ENCODE measurements at regions not wholly inside any gene's neighbourhood (a gene's known extent, or its start where the extent isn't known, plus 50 kb on each side); places are given as distances from the start of the nearest gene placed in this dataset.

DNA sequence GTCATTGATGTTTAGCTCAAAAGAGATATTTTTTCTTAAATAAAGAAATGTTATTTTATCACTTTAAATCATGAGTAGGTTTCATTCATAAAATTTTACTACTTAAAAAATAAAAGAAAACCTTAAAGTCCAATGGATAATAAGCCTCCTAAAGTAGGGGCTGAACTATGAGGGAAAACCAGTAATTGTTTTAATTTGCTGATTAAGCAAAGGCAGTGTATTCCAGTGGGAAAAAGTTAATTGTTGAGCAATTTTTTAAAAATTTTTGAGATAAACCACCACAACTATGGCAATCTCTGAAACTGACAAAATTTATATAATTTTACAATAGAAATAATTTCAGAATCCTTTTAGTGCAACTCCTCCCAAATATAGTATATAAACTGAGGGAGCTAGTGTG lies 195.0 kb downstream of the FBXO4 start:
- ATAC-seq = no peak

DNA sequence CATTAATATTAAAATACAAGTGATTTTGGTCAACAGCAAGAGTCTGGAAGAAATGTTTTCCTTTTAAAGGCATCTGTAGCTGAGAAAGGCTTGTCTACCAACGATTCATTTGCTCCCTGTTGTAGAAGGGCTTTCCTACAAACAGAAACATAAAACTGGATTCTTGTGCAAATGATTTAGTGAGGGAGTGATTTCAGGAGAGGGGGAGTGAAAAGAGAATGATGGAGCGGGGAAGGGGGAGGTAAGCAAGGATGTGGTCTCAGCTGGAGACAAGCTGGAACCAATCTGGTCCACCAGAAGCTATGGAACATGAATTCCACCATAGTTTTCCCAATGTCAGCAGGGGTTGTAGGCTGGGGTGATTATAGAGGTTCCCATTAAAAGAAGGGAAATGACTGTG lies 196.3 kb downstream of the FBXO4 start:
- TF ChIP-seq GLIS3 (CRISPR knock-in tag; IDR thresholded peaks at IDR 0.05) (no peak), PPARA (CRISPR knock-in tag; IDR thresholded peaks at IDR 0.05; ENCODE audit: borderline replicate concordance) (no peak), ISL1 (CRISPR knock-in tag; IDR thresholded peaks at IDR 0.05) (no peak), BACH2 (CRISPR knock-in tag; IDR thresholded peaks at IDR 0.05; ENCODE audit: borderline replicate concordance) (no peak), ZC3H10 (CRISPR knock-in tag; IDR thresholded peaks at IDR 0.05) (no peak), ZNF70 (CRISPR knock-in tag; IDR thresholded peaks at IDR 0.05) (no peak), ARNTL (CRISPR knock-in tag; IDR thresholded peaks at IDR 0.05; ENCODE audit: borderline replicate concordance, low read depth) (no peak), CSDC2 (CRISPR knock-in tag; IDR thresholded peaks at IDR 0.05) (no peak), ZFP3 (CRISPR knock-in tag; IDR thresholded peaks at IDR 0.05) (no peak), ESRRG (CRISPR knock-in tag; IDR thresholded peaks at IDR 0.05) (no peak), ZFP30 (CRISPR knock-in tag; IDR thresholded peaks at IDR 0.05) (no peak), RARB (CRISPR knock-in tag; IDR thresholded peaks at IDR 0.05) (no peak)
- TF ChIP-seq, protein P1, sequence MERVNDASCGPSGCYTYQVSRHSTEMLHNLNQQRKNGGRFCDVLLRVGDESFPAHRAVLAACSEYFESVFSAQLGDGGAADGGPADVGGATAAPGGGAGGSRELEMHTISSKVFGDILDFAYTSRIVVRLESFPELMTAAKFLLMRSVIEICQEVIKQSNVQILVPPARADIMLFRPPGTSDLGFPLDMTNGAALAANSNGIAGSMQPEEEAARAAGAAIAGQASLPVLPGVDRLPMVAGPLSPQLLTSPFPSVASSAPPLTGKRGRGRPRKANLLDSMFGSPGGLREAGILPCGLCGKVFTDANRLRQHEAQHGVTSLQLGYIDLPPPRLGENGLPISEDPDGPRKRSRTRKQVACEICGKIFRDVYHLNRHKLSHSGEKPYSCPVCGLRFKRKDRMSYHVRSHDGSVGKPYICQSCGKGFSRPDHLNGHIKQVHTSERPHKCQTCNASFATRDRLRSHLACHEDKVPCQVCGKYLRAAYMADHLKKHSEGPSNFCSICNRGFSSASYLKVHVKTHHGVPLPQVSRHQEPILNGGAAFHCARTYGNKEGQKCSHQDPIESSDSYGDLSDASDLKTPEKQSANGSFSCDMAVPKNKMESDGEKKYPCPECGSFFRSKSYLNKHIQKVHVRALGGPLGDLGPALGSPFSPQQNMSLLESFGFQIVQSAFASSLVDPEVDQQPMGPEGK (CRISPR knock-in tag; IDR thresholded peaks at IDR 0.05; ENCODE audit: borderline replicate concordance) = no peak
- TF ChIP-seq, protein P2, sequence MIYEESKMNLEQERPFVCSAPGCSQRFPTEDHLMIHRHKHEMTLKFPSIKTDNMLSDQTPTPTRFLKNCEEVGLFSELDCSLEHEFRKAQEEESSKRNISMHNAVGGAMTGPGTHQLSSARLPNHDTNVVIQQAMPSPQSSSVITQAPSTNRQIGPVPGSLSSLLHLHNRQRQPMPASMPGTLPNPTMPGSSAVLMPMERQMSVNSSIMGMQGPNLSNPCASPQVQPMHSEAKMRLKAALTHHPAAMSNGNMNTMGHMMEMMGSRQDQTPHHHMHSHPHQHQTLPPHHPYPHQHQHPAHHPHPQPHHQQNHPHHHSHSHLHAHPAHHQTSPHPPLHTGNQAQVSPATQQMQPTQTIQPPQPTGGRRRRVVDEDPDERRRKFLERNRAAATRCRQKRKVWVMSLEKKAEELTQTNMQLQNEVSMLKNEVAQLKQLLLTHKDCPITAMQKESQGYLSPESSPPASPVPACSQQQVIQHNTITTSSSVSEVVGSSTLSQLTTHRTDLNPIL (CRISPR knock-in tag; IDR thresholded peaks at IDR 0.05; ENCODE audit: low read depth) = no peak
- TF ChIP-seq, protein P3, sequence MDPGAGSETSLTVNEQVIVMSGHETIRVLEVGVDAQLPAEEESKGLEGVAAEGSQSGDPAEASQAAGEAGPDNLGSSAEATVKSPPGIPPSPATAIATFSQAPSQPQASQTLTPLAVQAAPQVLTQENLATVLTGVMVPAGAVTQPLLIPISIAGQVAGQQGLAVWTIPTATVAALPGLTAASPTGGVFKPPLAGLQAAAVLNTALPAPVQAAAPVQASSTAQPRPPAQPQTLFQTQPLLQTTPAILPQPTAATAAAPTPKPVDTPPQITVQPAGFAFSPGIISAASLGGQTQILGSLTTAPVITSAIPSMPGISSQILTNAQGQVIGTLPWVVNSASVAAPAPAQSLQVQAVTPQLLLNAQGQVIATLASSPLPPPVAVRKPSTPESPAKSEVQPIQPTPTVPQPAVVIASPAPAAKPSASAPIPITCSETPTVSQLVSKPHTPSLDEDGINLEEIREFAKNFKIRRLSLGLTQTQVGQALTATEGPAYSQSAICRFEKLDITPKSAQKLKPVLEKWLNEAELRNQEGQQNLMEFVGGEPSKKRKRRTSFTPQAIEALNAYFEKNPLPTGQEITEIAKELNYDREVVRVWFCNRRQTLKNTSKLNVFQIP (CRISPR knock-in tag; IDR thresholded peaks at IDR 0.05; ENCODE audit: borderline replicate concordance, low read depth) = no peak
- ATAC-seq = no peak

More for the DNA sequence above, 195.0 kb downstream of the FBXO4 start:
- no peak for TF ChIP-seq ZNF70 (CRISPR knock-in tag; IDR thresholded peaks at IDR 0.05)
- TF ChIP-seq RARB (CRISPR knock-in tag; IDR thresholded peaks at IDR 0.05) = no peak
- TF ChIP-seq, protein P2 (CRISPR knock-in tag; IDR thresholded peaks at IDR 0.05; ENCODE audit: low read depth) = no peak
- TF ChIP-seq ZNF565 (CRISPR knock-in tag; conservative IDR thresholded peaks at IDR 0.05; ENCODE audit: low read depth) = no peak
- no peak for TF ChIP-seq ZFP30 (CRISPR knock-in tag; IDR thresholded peaks at IDR 0.05)
- no peak for TF ChIP-seq GLIS3 (CRISPR knock-in tag; IDR thresholded peaks at IDR 0.05)
- TF ChIP-seq, protein P4, sequence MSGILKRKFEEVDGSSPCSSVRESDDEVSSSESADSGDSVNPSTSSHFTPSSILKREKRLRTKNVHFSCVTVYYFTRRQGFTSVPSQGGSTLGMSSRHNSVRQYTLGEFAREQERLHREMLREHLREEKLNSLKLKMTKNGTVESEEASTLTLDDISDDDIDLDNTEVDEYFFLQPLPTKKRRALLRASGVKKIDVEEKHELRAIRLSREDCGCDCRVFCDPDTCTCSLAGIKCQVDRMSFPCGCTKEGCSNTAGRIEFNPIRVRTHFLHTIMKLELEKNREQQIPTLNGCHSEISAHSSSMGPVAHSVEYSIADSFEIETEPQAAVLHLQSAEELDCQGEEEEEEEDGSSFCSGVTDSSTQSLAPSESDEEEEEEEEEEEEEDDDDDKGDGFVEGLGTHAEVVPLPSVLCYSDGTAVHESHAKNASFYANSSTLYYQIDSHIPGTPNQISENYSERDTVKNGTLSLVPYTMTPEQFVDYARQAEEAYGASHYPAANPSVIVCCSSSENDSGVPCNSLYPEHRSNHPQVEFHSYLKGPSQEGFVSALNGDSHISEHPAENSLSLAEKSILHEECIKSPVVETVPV (CRISPR knock-in tag; IDR thresholded peaks at IDR 0.05) = no peak
- no peak for TF ChIP-seq BACH2 (CRISPR knock-in tag; IDR thresholded peaks at IDR 0.05; ENCODE audit: borderline replicate concordance)
- TF ChIP-seq ISL1 (CRISPR knock-in tag; IDR thresholded peaks at IDR 0.05) = no peak

DNA sequence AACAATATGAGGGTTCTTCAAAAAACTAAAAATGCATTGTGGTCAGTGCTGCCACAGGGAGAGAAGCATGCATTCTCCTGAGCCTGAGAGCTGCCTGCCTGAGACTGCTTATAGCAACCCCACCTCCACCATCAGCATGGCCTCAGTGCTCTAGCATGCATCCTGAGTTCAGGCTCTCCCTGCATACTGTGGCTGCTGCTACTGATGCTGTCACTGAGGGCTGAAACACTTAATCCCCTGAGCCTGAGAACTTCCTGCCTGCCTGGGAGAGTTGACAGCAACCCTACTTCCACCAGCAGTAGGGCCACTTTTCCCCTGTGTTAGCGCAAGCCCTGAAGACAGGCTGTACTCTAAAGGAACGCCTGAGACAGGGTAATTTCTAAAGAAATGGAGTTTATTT lies 206.0 kb downstream of the FBXO4 start:
- no peak for ATAC-seq
- TF ChIP-seq, protein P1 (CRISPR knock-in tag; IDR thresholded peaks at IDR 0.05; ENCODE audit: borderline replicate concordance) = no peak
- TF ChIP-seq BACH2 (CRISPR knock-in tag; IDR thresholded peaks at IDR 0.05; ENCODE audit: borderline replicate concordance) = no peak
- TF ChIP-seq, protein P5, sequence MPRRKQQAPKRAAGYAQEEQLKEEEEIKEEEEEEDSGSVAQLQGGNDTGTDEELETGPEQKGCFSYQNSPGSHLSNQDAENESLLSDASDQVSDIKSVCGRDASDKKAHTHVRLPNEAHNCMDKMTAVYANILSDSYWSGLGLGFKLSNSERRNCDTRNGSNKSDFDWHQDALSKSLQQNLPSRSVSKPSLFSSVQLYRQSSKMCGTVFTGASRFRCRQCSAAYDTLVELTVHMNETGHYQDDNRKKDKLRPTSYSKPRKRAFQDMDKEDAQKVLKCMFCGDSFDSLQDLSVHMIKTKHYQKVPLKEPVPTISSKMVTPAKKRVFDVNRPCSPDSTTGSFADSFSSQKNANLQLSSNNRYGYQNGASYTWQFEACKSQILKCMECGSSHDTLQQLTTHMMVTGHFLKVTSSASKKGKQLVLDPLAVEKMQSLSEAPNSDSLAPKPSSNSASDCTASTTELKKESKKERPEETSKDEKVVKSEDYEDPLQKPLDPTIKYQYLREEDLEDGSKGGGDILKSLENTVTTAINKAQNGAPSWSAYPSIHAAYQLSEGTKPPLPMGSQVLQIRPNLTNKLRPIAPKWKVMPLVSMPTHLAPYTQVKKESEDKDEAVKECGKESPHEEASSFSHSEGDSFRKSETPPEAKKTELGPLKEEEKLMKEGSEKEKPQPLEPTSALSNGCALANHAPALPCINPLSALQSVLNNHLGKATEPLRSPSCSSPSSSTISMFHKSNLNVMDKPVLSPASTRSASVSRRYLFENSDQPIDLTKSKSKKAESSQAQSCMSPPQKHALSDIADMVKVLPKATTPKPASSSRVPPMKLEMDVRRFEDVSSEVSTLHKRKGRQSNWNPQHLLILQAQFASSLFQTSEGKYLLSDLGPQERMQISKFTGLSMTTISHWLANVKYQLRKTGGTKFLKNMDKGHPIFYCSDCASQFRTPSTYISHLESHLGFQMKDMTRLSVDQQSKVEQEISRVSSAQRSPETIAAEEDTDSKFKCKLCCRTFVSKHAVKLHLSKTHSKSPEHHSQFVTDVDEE (CRISPR knock-in tag; IDR thresholded peaks at IDR 0.05) = no peak
- TF ChIP-seq, protein P3 (CRISPR knock-in tag; IDR thresholded peaks at IDR 0.05; ENCODE audit: borderline replicate concordance, low read depth) = no peak
- no peak for TF ChIP-seq ZFP3 (CRISPR knock-in tag; IDR thresholded peaks at IDR 0.05)
- no peak for TF ChIP-seq OSR1 (CRISPR knock-in tag; IDR thresholded peaks at IDR 0.05)
- TF ChIP-seq ZC3H10 (CRISPR knock-in tag; IDR thresholded peaks at IDR 0.05) = no peak
- TF ChIP-seq, protein P2 (CRISPR knock-in tag; IDR thresholded peaks at IDR 0.05; ENCODE audit: low read depth) = no peak
- no peak for TF ChIP-seq RARB (CRISPR knock-in tag; IDR thresholded peaks at IDR 0.05)
- TF ChIP-seq ZFP30 (CRISPR knock-in tag; IDR thresholded peaks at IDR 0.05) = no peak
- TF ChIP-seq ZNF565 (CRISPR knock-in tag; conservative IDR thresholded peaks at IDR 0.05; ENCODE audit: low read depth) = no peak
- no peak for TF ChIP-seq ARNTL (CRISPR knock-in tag; IDR thresholded peaks at IDR 0.05; ENCODE audit: borderline replicate concordance, low read depth)
- no peak for TF ChIP-seq ISL1 (CRISPR knock-in tag; IDR thresholded peaks at IDR 0.05)
- TF ChIP-seq PPARA (CRISPR knock-in tag; IDR thresholded peaks at IDR 0.05; ENCODE audit: borderline replicate concordance) = no peak
- TF ChIP-seq ZNF70 (CRISPR knock-in tag; IDR thresholded peaks at IDR 0.05) = no peak
